ENCODE measurements at regions not wholly inside any gene's neighbourhood (a gene's known extent, or its start where the extent isn't known, plus 50 kb on each side); places are given as distances from the start of the nearest gene placed in this dataset.

GRCh38 chrX:128599632-128600031 lies 547.4 kb upstream of the ACTRT1 start:
- DNase-seq (ENCODE audit: low read depth, low spot score) (no peak), FAIRE-seq (no peak), ATAC-seq (no peak)
- H3K4me3 ChIP-seq, result no peak overlapping the region
- 0% methylated on average over 1 of the region's 1 CpG for WGBS (ENCODE audit: insufficient coverage, insufficient replicate concordance, low lambda C conversion rate, missing lambda C conversion rate)
- no peak overlapping the region for H3K9ac ChIP-seq (ENCODE audit: control insufficient read depth, insufficient read depth, low read length)
- ChIA-PET POLR2A (no interaction called here), RAD21 (ENCODE audit: unreplicated experiment) (no interaction called here), CTCF (no interaction called here), SMC1A (ENCODE audit: uncharacterized antibody, unreplicated experiment) (no interaction called here)
- no peaks in the 10 kb centered on the region for H3K9me3 ChIP-seq (replicated peaks; ENCODE audit: control insufficient read depth, insufficient read depth, low read length)
- no peaks in the 10 kb centered on the region for H3K4me1 ChIP-seq (ENCODE audit: control insufficient read depth, insufficient read depth, low read length)
- H3K27me3 ChIP-seq (replicated peaks in 1 of 2; ENCODE audit: control insufficient read depth in 2 of 2, insufficient read depth in 2 of 2, low read length in 1 of 2), result no peaks in the 10 kb centered on the region
- BruUV-seq (replicated peaks), result no TSS peak
- no peaks in the 10 kb centered on the region for H3K79me2 ChIP-seq (ENCODE audit: control insufficient read depth, insufficient read depth, low read length)
- in situ Hi-C loops (cut with MboI), result no loop called here
- no peak overlapping the region for H2AFZ ChIP-seq (ENCODE audit: control insufficient read depth, low read depth, low read length)
- no peaks in the 10 kb centered on the region for H3K36me3 ChIP-seq (ENCODE audit: control insufficient read depth in 2 of 2, insufficient read depth in 2 of 2, low read length in 1 of 2)
- intact Hi-C loops (cut with micrococcal nuclease; ENCODE audit: unreplicated experiment), result no loop called here
- no peak overlapping the region for H3K27ac ChIP-seq (ENCODE audit: control insufficient read depth, insufficient read depth)
- H4K20me1 ChIP-seq (ENCODE audit: control insufficient read depth, insufficient read depth), result no peaks in the 10 kb centered on the region
- no peak overlapping the region for H3K4me2 ChIP-seq (ENCODE audit: control insufficient read depth, insufficient read depth)
- TF ChIP-seq ZZZ3 (IDR thresholded peaks at IDR 0.05; ENCODE audit: control insufficient read depth, insufficient read length, low read depth) (no peak), BRCA1 (IDR thresholded peaks at IDR 0.05; ENCODE audit: low read depth, low read length) (no peak), ETV6 (conservative IDR thresholded peaks at IDR 0.05 in 1 of 2, IDR thresholded peaks at IDR 0.05 in 1 of 2; ENCODE audit: borderline replicate concordance in 1 of 2, low read depth in 1 of 2) (no peak), MAX (IDR thresholded peaks at IDR 0.05; ENCODE audit: low read depth, low read length) (no peak), CHD4 (IDR thresholded peaks at IDR 0.05) (no peak), SMARCA5 (IDR thresholded peaks at IDR 0.05) (no peak), STAT1 (conservative IDR thresholded peaks at IDR 0.05) (no peak), SRF (IDR thresholded peaks at IDR 0.05; ENCODE audit: low read depth in 2 of 2, low read length in 2 of 2) (no peak), ZNF592 (IDR thresholded peaks at IDR 0.05) (no peak), FOS (IDR thresholded peaks at IDR 0.05; ENCODE audit: borderline replicate concordance, extremely low read depth, insufficient read length) (no peak), RELA (IDR thresholded peaks at IDR 0.05; ENCODE audit: borderline replicate concordance, partially characterized antibody) (no peak), NFYA (IDR thresholded peaks at IDR 0.05; ENCODE audit: borderline replicate concordance, low read depth, low read length) (no peak), SPI1 (IDR thresholded peaks at IDR 0.05; ENCODE audit: borderline replicate concordance, insufficient read depth, low read depth, low read length) (no peak), TCF12 (IDR thresholded peaks at IDR 0.05; ENCODE audit: low read depth, low read length) (no peak), SMAD1 (IDR thresholded peaks at IDR 0.05; ENCODE audit: low read depth, partially characterized antibody) (no peak), MEF2B (IDR thresholded peaks at IDR 0.05; ENCODE audit: partially characterized antibody, poor library complexity, severe bottlenecking) (no peak), IRF5 (IDR thresholded peaks at IDR 0.05; ENCODE audit: borderline replicate concordance) (no peak), MLLT1 (IDR thresholded peaks at IDR 0.05) (no peak)
